Stimulated activated CD4-positive, alpha-beta T cell treated with anti-CD3 and anti-CD28 coated beads, TNF-alpha, amount 100 ng/mL, for 24 hours (primary cell): ENCODE measurements at regions not wholly inside any gene's neighbourhood (a gene's known extent, or its start where the extent isn't known, plus 50 kb on each side); places are given as distances from the start of the nearest gene placed in this dataset.
"Not testable (repeated sequence)": the region's sequence is repeated elsewhere in the genome, so short reads cannot be mapped to it uniquely, and the experiment has no call there.

Experiments
- DNase-seq, 3 experiments: peaks; one replicate each; pipeline ENCODE4 v3.0.0-alpha.2; 2020; ENCODE audit warnings: low read depth in 3 of 3

DNA sequence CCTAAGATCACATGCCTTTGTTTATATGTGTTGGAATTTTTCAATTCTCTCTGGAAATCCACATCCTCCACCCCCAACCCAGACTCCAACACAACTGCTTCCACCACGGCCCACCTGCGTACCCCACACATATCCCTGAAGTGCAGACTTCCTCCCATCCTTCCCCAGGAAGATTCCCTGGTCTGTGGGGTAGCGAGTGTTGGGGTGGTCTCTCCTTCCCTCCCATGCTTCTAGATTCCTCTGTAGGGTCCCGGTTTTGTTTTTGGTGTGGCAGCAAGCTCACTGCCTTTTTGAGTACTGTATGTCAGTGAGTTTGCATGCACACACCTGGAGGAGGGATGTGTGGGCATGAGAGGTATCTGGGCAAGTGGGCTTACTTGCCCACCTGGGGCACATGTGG lies 127.6 kb downstream of the MRPL14 start:
- DNase-seq, result no peak

DNA sequence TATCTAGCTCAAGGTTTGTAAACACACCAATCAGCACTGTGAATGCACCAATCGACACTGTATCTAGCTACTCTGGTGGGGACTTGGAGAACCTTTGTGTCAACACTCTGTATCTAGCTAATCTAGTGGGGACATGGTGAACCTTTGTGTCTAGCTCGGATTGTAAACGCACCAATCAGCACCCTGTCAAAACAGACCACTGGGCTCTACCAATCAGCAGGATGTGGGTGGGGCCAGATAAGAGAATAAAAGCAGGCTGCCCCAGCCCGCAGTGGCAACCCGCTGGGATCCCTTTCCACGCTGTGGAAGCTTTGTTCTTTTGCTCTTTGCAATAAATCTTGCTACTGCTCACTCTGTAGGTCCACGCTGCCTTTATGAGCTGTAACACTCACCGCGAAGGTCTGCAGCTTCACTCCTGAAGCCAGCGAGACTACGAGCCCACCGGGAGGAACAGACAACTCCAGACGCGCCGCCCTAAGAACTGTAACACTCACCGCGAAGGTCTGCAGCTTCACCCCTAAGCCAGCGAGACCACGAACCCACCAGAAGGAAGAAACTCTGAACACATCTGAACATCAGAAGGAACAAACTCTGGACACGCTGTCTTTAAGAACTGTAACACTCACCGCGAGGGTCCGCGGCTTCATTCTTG lies 128.5 kb downstream of the MRPL14 start:
- DNase-seq, result not testable (repeated sequence)

DNA sequence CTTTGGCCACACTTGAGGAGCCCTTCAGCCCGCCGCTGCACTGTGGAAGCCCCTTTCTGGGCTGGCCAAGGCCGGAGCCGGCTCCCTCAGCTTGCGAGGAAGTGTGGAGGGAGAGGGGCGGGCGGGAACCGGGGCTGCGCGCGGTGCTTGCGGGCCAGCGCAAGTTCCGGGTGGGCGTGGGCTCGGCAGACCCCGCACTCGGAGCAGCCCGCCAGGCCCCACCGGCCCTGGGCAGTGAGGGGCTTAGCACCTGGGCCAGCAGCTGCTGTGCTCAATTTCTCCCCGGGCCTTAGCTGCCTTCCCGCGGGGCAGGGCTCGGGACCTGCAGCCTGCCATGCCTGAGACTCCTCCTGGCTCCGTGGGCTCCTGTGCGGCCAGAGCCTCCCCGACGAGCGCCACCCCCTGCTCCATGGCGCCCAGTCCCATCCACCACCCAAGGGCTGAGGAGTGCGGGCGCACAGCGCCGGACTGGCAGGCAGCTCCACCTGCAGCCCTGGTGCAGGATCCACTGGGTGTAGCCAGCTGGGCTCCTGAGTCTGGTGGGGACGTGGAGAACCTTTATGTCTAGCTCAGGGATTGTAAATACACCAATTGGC lies 129.2 kb downstream of the MRPL14 start:
- DNase-seq, result not testable (repeated sequence)

DNA sequence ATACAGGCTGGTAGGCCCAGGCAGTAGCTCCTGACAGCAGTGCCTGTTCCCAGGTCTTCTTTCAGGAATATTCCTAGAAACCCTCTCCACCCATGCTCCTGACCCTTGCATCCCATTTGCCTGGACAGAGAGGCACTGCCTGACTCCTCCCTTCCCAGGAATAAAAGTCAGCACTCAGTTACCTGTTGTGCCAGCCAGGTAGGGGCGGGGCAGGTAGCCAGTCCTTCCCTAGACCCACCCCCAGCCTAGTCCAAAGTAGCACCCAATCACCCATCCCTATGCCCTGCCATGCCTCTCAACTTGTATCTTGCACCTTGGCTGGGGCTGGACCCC lies 129.9 kb downstream of the MRPL14 start:
- no peak for DNase-seq

DNA sequence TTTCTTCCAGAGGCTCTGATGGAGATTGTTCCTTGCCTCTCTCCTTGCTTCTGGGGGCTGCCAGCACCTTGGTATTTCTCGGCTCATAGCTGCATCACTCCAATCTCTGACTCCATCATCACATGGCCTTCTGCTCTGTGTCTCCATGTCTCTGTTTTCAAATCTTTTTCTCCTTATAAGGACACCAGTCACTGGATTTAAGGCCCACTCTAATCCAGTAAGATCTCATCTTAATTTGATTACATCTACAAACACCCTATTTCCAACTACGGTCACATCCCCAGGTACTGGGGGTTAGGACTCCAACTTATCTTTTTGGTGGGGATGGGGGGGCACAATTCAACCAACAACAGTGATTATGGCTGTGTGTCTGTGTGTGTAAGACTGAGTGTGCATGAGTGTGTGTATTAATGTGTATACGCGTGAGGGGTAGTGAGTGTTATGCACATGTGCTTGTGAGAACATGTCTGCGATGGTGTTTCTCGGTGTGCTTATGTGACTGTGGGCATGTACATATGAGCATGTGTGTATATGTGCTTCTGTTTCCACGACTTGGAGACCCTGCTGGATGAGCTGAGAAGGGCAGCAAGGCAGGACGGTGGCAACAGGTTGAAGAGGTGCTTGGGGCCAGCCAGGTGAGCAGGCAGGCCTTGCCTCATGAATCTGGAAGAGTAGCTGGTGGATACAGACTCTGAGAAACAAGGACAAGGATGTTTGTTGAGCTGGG lies 130.5 kb downstream of the MRPL14 start:
- no peak for DNase-seq

DNA sequence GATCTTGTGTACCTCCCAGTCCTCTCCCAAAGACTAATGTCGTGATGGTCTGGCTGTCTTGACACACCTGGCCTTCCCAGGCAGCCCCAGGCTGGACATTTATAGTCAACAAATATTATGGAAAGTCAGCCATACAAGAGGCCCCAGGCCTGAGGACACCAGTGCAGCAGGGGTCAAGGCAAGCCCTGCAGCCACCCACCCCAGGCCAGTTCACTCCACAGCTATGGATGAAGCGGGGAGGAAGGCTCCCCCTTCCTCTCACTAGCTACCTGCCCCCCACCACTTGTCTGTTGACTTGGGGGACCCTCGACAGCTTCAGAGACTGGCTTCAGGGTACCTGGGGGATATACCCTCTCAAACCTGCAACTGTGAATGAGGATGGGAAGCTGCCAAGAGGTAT lies 132.1 kb downstream of the MRPL14 start:
- no peak for DNase-seq

DNA sequence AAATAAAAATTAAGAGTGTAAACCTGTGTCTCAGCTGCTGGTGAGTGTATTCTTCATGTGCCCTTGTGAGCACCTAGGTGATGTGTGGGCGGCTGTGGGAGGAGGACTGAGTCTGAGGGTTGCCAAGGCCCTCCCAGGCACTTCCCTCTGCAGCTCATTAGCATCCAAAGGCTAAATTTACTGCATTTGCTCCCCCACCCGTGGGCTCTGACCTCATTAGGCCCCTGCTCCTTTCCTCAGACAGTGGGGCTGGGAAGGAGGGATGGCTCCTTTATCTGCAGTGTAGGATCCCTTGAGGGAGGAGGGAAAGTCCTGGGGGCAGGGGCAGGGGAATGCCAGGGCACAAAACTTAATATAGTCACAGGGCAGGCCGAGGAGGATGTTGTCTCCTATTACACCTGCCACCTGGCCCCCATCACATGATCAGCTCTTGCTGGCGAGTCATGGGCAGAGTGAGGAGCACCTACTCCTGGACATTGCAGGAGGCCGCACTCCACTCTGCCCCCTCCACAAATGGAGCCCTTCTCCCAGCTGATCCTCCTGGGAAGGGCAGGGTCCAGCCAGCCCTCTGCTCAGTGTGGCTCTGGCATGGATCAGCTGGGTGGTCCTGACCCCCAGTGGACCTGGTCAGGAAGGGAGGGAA lies 133.2 kb downstream of the MRPL14 start:
- DNase-seq, result no peak

DNA sequence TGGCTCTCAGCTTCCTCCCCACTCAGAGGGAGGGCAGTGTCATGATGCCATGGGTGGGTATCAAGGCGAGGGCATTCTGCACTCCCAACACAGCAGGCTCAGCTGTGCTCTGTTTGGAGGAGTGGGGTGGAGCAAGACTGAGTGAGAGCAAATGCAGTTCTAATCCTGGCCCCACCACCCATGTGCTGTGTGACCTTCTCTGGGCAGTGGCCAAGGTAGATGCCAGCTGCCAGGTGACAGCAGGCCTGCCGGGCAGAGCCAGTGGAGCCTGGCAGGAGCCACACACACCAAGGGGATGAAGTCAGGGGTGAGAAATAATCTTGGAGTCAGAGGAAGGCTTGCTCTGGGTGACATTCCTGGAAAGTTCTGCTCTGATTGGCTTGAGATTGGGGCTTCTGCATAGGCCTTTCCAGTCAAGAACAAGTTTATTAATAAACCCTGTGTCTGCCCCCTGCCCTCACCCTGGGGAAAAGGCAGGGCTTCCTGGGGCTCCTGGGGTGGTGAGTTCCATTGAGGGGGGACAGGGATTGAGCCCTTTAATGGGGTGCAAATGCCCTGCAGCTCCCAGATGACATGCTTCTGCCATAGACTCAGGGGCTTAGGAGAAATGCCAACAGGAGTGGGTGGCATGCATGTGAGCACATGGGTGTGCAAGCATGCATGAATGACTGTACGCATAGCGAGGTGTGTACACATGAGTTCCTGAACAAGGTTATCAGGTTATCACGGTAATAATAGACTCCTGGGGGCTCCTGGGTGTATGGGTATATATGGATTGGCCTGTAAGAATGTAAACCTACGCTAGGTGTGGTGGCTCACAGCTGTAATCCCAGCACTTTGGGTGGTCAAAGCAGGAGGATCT lies 134.2 kb downstream of the MRPL14 start:
- DNase-seq, result no peak

DNA sequence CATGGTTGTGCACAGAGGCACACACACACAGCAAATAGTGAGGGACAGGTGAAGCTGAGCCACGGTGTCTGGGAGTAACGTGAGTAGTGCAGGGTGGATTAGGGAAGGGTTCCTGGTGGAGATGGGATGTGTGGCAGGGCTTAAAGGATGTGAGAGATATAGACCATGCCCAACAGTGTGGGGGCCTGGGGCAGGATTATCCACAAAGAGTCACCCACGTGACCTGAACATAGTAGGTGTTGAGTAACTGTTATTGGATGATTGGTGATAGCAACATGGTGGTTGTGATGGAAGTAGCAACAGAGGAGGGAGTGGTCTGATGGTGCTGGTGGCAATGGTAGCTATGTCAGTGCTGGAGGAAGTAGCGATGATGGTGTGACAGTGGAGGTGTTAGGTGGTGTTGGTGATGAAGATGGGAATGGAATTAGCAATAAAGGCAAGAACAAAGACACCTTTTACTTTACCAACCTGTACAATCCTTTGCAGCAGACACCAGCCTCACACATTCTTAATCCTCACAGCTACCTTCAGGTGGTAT lies 135.1 kb downstream of the MRPL14 start:
- no peak for DNase-seq

DNA sequence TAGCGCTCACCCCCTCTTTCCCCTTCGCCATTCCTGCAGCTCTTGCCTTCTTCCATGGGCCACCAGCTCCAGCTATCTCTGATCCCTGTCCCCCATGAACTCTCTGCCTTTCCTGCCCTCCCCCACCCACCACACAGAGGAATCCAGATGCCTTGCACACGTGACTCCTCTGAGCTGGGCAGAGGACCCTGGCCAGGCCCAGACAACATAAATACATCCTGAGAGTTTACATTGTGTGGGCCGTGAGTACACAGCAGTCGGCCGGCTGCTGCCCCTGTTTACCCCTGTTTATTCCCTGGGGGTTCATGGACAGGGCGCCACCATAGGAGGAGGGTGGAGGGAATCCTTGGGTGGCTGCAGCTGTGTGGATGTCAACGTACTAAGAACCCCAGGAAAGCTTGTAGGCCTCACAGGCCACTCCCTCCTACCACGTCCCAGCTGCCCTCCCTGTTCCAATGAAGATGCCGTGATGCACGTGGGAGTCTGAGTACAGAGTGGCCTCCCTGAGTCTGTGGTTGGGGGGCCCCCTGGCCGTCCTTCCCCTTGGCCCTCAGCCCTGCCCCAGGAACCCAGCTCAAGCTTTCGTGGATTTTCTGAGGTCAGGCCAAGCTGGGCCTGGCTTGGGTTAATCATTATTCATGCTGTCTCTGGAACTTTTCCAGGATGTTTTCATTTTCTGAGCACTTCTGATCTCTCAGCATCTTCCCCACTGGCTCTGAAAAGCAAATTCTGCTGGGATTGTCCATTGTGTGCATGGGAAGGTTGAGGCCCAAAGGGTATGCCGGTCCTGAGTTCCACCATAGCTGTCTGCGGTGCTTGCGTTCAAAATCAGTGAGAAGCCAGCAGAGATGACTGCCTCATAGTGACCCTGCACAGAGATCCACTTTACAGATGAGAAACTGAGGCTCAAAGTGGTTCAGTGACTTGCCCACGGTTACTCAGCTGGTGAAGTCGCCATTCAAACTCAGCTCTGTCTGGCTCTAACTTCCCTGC lies 136.3 kb downstream of the MRPL14 start:
- no peak for DNase-seq

DNA sequence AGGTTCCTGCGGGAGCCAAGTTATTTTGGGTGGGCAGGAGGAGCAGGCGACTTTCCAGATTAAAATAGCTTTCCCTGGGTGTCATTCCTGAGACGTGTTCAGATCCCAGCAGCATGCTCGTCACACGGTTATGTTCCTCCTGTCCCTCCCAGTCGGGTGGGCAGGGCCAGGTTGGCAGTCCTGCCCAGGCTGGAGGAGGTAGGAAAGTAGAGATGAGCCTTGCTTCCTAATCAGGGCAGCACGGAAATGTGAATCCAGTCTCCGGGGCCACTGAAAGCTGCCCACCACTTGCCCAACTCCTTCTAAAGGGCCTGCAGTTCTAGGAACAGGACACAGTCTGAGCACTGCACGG lies 137.0 kb downstream of the MRPL14 start:
- DNase-seq, result no peak

DNA sequence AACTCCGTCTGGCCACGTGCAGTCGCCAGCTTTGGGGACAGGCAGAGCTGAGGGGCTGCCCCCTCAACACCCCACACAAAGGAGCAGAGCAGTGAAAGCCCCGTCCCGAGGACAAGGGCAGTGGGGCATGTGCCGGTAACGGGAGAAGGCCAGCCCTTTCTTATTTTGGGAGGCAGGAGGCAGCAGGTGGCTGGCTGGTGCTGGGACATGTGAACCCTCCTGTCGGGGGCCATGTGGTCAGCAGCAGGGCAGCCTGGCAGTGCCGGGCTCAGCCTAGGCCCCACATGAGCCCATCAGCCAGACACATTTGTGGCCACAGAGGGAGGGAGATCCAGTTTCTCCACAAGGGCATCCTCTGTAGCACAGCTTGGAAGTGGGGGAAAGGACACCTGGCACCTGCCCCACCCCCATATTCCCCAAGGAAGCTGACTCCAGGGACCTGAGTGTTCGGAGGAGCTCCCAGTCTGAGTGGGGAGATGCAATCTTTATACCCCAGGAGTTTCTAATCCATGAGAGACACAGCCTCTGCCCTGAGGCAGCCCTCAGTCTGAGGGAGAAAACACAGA lies 137.6 kb downstream of the MRPL14 start:
- no peak for DNase-seq

DNA sequence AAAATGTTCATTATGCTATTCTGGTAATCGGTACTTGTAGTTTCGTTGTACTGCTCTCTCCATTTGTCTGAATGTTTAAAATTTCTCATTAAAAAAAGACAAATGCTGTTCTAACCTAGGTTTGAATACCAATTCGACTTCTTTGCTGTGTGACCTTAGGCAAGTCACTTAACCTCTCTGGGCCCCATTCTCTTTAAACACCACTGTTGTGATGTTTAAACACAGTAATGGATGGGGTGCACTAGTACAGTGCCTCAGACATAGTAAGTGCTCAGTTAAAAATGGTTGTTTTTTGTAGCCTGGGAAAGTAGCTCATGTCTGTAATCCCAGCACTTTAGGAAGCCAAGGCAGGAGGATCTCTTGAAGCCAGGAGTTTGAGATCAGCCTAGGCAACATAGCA lies 138.5 kb downstream of the MRPL14 start:
- DNase-seq, result no peak

DNA sequence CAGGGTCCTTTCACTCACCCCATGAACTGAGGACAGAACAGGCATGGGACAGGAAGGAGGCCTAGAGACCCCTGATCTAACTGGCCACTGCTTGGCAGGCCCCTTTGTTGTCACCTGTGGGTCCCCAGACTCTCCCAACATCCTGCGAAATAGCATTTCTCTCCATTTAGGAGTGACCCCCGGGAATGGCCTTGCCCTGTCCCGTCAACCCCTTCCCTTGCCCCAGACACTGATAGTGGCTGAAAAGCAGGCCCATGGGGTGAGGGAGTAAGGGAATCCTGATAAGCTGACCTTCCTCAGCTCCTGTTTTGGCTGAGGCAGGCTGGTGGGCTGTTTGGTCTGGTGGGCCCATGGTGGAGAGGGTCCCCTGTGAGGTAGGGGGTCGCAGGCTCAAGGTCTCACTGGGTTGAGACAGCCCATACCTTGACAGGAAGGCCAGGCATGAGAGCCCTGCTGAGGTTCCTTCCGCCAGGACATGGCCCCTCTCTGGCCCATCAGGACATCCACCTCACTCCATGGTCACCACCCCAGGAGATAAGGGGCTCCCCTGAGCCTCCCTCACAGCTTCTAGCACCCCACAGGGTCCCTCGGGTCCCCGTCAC lies 139.3 kb downstream of the MRPL14 start:
- DNase-seq, result no peak

DNA sequence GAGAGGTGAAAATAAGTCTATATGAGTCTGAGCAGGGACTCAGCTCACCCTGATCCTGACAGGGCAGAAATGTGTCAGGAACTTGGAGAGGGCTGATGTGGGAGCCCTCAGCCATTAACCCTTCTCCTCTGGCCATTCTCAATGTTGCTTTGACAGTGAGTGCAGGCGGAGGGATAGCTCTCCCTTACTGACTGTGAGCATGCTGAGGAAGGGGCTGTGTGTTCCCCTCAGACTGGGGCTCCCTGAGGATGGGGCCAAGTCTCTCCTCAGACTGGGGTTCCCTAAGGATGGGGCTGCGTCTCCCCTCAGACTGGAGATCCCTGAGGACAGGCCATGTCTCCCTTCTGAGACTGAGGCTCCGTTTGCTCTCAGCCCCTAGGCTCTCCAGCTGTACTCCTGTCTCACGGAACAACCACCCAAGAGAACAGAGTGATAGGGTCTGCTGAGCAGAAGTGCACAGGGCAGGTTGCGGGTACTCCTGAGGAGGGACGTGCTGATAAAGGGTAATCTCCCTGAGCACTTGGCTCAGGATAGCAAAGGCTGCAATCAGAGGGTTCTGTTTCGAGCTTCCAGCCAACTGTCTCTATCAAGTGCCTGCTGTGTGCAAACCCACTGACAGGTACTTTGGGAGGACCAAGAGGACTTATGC lies 141.0 kb downstream of the MRPL14 start:
- DNase-seq, result no peak

DNA sequence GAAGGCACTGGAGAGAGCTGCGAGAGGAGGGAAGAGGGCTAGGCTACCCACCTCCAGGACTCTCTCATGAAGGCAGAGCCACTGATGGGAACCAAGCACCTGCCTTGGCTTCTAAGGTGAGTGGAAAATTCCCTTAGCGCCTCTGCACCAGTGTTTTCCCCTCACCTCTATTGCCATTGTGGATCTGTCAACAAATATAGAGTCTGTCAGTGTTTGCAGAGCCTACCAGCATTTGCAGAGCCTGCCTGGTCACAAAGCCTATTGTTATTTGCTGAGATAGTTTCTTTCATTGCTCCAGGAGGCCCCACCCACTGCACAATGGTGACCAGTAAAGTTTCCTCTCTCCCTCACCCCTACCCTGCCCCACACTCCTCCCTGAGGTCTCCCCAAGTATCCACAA lies 141.9 kb downstream of the MRPL14 start:
- no peak for DNase-seq

DNA sequence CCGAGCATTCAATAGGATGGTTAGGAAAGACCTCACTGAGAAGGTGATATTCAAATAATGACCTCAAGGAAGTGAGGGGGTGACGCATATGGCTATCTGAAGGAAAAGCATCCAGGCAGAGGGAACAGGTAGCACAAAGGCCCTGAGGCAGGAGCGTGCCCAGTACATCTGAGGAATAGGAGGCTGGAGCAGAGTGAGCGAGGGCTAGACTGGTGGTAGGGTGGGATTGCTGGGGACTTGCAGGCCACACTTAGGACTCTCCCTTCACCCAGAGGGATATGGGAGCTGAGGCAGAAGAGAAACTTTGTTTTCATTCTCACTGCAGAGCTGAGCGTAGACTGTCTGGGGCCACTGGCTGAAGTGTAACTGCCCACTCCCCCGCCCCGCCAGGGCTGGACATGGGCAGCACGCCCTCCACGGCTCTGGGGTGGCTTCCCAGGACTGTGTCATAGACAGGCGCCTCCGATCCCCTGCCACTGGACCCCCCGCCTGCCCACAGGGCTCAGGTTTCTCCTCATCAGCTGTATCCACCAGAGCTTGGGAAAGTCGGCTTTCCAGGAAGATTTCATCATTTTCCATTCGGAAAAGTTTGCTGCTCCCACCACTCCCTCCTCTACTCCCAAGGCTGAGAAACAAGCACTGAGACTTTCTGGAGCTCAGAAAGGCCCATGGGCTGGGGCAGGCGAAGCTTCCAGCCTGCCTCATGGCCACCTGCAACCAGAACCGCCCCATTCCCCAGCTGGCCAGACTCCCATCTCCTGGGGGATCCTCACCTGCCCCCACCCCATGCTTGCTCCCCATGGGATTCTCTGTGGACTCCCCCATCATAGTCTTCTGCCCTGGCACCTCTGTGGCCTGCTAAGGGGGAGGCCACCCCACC lies 142.6 kb downstream of the MRPL14 start:
- DNase-seq, result no peak

DNA sequence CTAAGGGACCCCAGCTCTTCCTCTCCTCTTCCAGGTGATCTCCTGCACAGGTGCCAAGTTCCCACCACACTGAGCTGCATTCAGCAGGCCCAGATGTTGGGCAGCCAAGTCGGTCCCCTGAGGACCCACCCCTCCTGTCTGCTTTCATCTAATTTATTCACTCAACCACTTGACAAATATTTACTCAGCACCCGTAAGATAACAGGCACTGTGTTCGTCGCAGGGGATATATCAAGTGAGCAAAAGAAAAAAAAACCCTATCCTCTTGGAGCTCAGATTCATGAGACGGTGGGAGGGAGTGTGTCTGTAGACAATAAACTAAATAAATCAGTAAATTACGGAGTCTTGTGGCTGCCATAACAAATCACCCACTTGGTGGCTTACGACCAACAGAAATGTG lies 143.6 kb downstream of the MRPL14 start:
- no peak for DNase-seq
